Right ventricle myocardium superior (tissue), 1 donor: ENCODE measurements at regions not wholly inside any gene's neighbourhood (a gene's known extent, or its start where the extent isn't known, plus 50 kb on each side); places are given as distances from the start of the nearest gene placed in this dataset.

Source experiments
- ATAC-seq: fragments of 200-7000 bp; cut with Tn5 transposase; one replicate; pipeline ENCODE4 v1.9.1; 2020; ENCODE audit warnings: mild to moderate bottlenecking; ENCODE audit not compliant: poor library complexity
- DNase-seq: peaks from one replicate; pipeline ENCODE4 v3.0.0-alpha.2; 2020
- intact Hi-C: fragments of 100-400 bp; cut with DNase I; formaldehyde crosslinking; loops from one replicate; pipeline ENCODE4 v1.11.2; 2022
- donor health status: DM: no; HTN: yes; CAD: no; lungs with severe emphysema.

DNA sequence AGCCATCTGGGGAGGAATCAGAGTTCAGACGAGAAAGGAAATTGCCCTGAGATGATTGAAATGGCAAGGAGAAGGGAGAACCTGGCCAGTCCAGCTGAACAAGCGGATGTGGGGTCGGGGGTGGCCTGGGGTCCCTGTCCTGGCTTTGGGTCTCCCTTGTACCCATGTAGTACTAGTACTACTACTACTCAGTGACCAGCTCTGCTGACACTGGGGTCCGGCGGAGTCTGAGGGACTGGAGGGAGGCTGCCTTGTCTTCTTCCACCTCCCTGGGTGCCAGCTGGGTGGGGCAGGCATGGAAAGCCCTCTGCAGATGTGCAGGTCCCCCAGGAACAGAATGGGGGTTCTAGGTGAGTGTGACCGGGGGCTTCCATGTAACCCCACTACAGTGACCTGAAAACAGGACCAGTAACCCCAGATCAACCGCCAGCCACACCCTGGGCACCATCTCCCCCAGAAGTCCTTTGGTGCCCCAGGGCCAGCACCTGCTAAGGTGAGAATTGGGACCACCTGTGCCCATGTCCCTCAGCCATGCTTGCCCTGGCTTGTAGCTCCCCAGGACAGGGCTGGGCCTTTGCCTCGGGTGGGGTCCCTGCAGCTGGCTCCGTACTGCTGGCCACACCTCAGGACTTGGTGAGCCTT, 89.1 kb upstream of the COL5A1 start:
- ATAC-seq, result no peak
- peak; percentile 31 for DNase-seq
- intact Hi-C loops, result no loop called here

- ATAC-seq (no peak), DNase-seq (peak; percentile 47)
- intact Hi-C loops, result no loop called here
Observed at GRCh38 chr9:134553061-134553891, 88.3 kb upstream of the COL5A1 start.

DNA sequence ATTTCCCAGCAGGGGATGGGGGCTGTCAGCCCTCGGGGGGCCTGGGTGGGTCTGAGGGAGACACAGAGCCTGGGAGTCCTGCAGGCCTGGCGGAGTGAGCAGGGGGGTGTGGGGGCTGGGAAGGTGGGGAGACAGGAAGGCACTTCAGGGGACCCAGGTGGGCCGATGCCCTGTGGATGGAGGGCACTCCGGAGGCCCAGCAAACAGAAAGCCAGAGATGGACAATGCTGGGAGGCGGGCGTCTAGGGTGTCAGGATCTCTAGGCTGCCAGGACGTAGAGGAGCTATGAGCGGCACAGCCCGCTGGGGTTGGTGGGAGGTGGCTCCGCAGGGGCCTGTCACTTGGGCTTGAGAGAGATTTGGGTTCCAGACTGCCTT, 87.6 kb upstream of the COL5A1 start:
- intact Hi-C loops, result no loop called here
- DNase-seq (peak; percentile 33), ATAC-seq (no peak)

- intact Hi-C loops, result no loop called here
- DNase-seq, result peak; percentile 52
- peak; percentile 44 for ATAC-seq
Observed at GRCh38 chr9:134554373-134555093, 87.1 kb upstream of the COL5A1 start.

- peak; percentile 42 for ATAC-seq
- intact Hi-C loops, result no loop called here
- peak; percentile 42 for DNase-seq
Observed at GRCh38 chr9:134555094-134555650, 86.4 kb upstream of the COL5A1 start.

DNA sequence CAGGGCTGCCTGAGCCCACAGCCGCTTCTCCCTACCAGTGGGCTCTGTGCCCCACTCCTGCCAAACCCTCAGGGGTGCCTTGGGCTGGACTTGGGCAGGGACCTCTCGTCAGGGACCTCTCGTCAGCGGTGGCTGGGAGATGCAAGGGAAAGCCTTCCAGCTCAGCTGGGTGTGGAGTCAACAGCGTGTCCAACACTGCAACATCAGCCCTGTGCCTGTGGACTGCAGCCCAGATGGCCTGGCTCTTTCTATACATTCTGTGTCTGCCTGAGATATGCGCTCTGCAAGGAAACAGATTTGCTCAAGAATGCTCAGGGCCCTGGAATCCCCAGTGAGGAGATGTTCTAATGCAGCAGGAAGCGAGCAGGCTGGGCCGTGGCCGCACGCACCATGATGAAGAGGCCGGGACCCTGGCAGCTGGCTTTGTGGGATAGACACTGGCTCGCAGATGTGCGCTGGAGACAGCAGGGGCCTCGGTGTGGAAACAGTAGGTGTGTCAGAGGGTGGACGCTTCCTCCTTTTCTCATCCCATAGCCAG, 85.0 kb upstream of the COL5A1 start:
- DNase-seq (peak; percentile 48), ATAC-seq (peak; percentile 47)
- intact Hi-C loops, result no loop called here

- intact Hi-C loops, result no loop called here
- peak; percentile 1 for DNase-seq
- ATAC-seq, result no peak
Observed at GRCh38 chr9:134557331-134557730, 84.3 kb upstream of the COL5A1 start.

DNA sequence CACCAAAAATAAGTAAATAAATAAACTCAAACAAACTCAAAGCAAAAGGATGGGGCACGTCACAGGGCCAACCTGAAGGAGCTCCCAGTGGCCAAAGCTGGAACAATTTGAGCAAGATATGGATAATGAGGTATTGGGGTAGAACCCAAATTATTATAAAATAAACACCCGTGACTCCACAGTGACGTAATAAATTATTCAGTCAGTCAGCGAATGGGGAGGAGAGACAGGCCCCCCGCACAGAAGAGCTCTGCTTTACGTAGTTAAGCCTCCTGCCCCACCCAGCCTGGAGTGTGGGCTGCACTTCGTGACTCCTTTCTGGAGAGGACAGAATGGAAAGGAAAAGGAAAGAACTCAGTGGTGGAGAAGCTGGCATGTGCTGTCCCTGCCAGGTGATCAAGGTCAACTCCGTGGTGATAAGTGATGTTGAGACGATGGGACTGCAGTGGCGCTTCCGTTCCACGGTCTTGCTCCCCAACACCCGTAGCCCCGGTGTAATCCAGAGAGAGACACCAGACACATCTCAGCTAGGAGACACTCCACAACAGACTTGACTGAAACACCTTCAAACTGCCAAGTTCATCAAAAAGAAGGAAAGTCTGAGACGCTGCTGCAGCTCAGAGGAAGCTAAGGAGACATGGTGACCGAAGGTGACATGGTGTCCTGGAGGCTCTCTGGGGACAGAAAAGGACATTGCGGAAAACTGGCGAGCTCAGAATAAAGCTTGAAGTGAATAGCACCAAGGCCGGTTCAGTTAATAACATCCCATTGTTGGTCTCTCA, 83.3 kb upstream of the COL5A1 start:
- intact Hi-C loops, result no loop called here
- ATAC-seq (no peak), DNase-seq (peak; percentile 18)

GRCh38 chr9:134559013-134559412, 82.6 kb upstream of the COL5A1 start:
- ATAC-seq, result no peak
- DNase-seq, result peak; percentile 3
- intact Hi-C loops, result no loop called here

- ATAC-seq (no peak), DNase-seq (no peak)
- intact Hi-C loops, result no loop called here
Observed at GRCh38 chr9:134560206-134560605, 81.4 kb upstream of the COL5A1 start.

DNA sequence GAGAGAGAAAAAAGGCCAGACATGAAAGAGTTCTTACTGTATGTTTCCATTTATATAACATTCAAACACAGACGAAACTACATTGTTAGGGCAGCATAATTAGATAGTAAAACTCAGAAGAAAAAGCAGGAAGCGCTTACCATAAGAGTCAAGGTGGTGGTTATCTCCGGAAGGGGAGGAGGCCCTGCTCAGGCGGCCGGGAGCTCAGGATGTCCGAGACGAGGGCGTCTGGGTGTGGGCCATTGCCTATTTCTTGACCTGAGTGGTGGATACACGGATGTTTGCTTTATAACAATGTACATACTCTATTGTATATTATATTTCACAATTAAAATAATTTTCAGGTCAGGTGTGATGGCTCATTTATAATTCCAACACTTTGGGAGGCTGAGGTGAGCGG, 80.9 kb upstream of the COL5A1 start:
- ATAC-seq, result no peak
- DNase-seq, result peak; percentile 17

DNA sequence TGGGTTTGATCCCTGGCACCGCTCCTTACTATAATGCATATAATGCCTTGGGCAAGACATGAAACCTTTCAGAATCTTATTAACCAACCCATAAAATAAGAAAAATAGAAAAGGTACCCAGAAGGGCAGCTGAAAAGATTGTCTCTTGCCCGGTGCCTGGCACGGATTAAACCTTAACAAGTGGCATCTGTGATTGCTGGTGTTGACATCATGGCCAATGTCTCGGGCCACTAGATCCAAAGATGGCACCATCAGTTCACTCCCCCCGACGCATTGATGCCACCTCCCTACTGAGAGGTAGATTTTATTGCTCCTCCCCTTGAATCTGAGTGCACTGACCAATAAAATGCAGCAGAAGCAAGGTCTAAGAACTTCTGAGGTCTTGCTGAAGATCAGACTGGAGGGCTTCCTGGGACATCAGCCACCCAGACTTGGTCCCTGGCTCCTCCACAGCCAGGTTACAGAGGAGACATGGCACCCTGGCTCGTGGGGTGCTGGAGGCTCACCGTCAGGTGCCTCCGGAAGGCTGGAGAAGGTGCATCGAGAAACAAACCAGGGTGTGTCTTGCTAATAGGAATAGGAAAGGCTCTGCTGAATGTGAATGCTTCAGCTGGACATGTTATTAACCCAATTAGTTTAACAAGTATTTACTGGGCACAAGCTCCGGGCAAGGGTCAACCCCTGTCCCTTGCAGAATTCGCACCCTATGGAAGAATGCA, 80.0 kb upstream of the COL5A1 start:
- peak; percentile 7 for DNase-seq
- intact Hi-C loops, result no loop called here

More for the DNA sequence above, 80.9 kb upstream of the COL5A1 start:
- intact Hi-C loops, result no loop called here

GRCh38 chr9:134562146-134562849, 79.3 kb upstream of the COL5A1 start:
- ATAC-seq (no peak), DNase-seq (peak; percentile 27)
- intact Hi-C loops, result no loop called here

More for the DNA sequence above, 80.0 kb upstream of the COL5A1 start:
- ATAC-seq, result no peak

GRCh38 chr9:134563397-134563796, 78.2 kb upstream of the COL5A1 start:
- no peak for ATAC-seq
- intact Hi-C loops, result no loop called here
- no peak for DNase-seq

- ATAC-seq, result no peak
- intact Hi-C loops, result no loop called here
- DNase-seq, result no peak
Observed at GRCh38 chr9:134564431-134565170, 77.0 kb upstream of the COL5A1 start.

DNA sequence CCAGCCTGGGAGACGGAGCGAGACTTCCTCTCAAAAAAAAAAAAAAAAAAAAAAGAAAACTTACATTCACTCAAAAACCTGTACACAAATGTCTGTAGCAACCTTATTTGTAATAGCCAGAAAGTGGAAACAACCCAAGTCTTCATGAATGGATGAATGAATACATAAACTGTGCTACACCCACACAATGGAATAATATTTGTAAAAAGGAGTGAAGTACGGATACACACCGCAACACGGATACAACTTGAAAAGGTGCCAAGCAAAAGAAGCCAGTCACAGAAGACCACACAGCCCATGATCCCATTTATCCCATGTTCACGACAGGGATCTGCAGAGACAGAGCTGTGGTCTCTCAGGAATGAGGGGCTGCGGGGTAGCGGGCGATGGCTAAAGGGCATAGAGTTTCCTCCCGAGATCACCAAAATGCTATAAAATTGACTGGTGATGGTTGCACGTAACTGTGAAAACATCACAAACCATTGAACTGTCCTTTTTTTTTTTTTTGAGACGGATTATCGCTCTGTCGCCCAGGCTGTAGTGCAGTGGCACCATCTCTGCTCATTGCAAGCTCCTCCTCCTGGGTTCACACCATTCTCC, 76.2 kb upstream of the COL5A1 start:
- peak; percentile 9 for DNase-seq
- intact Hi-C loops, result no loop called here

More for the DNA sequence above, 76.2 kb upstream of the COL5A1 start:
- ATAC-seq, result no peak
